Fibroblast of skin of left quadriceps (primary cell): ENCODE measurements at regions not wholly inside any gene's neighbourhood (a gene's known extent, or its start where the extent isn't known, plus 50 kb on each side); places are given as distances from the start of the nearest gene placed in this dataset.
"Not testable (repeated sequence)": the region's sequence is repeated elsewhere in the genome, so short reads cannot be mapped to it uniquely, and the experiment has no call there.

Experiments
- DNase-seq, 2 experiments: peaks; one replicate each; pipeline ENCODE4 v3.0.0-alpha.2; 2013; ENCODE audit warnings: low read depth in 2 of 2

GRCh38 chr6:113654396-113654795 is 202.7 kb upstream of the MARCKS start:
- DNase-seq, result no peak

GRCh38 chr6:113655761-113656160 is 201.4 kb upstream of the MARCKS start:
- no peak for DNase-seq

GRCh38 chr6:113659762-113660404 is 197.3 kb upstream of the MARCKS start:
- no peak for DNase-seq

- no peak for DNase-seq
These were observed 196.3 kb upstream of the MARCKS start for GRCh38 chr6:113660819-113661218.

GRCh38 chr6:113662093-113662665 is 195.0 kb upstream of the MARCKS start:
- DNase-seq, result no peak

- DNase-seq, result no peak
These were observed 194.3 kb upstream of the MARCKS start for GRCh38 chr6:113662688-113663333.

GRCh38 chr6:113664909-113665308 is 192.2 kb upstream of the MARCKS start:
- no peak for DNase-seq

- DNase-seq, result no peak
These were observed 188.3 kb upstream of the MARCKS start for GRCh38 chr6:113668641-113669408.

GRCh38 chr6:113669606-113670005 is 187.5 kb upstream of the MARCKS start:
- no peak for DNase-seq

GRCh38 chr6:113671421-113671820 is 185.7 kb upstream of the MARCKS start:
- no peak for DNase-seq

- no peak for DNase-seq
These were observed 184.5 kb upstream of the MARCKS start for GRCh38 chr6:113672491-113673149.

GRCh38 chr6:113674075-113674474 is 183.1 kb upstream of the MARCKS start:
- no peak for DNase-seq

- no peak for DNase-seq
These were observed 181.1 kb upstream of the MARCKS start for GRCh38 chr6:113676057-113676456.

- DNase-seq, result no peak
These were observed 180.2 kb upstream of the MARCKS start for GRCh38 chr6:113676968-113677367.

GRCh38 chr6:113679051-113679450 is 178.1 kb upstream of the MARCKS start:
- DNase-seq, result no peak

GRCh38 chr6:113680301-113680700 is 176.8 kb upstream of the MARCKS start:
- DNase-seq, result no peak

- DNase-seq, result no peak
These were observed 173.2 kb upstream of the MARCKS start for GRCh38 chr6:113683968-113684367.

- no peak for DNase-seq
These were observed 172.7 kb upstream of the MARCKS start for GRCh38 chr6:113684382-113684901.

GRCh38 chr6:113686049-113686448 is 171.1 kb upstream of the MARCKS start:
- no peak for DNase-seq

GRCh38 chr6:113689620-113690019 is 167.5 kb upstream of the MARCKS start:
- DNase-seq, result not testable (repeated sequence)
